ENCODE measurements at regions not wholly inside any gene's neighbourhood (a gene's known extent, or its start where the extent isn't known, plus 50 kb on each side); places are given as distances from the start of the nearest gene placed in this dataset.

GRCh38 chr6:21773576-21773968, 180.0 kb downstream of the SOX4 start:
- no peaks in the 10 kb centered on the region; the same call in 1 of the 2 replicates for H3K27me3 ChIP-seq (ENCODE audit: insufficient read depth, low read length)
- H2AFZ ChIP-seq (ENCODE audit: low read length) = no peak overlapping the region
- no peak overlapping the region for H3K27ac ChIP-seq (ENCODE audit: insufficient read length, low read depth, low read length)
- no peak overlapping the region for H4K8ac ChIP-seq (replicated peaks; ENCODE audit: insufficient read length, low read depth, low read length)
- H2AK5ac ChIP-seq (ENCODE audit: insufficient read length, low read length) = no peak overlapping the region
- no peak overlapping the region for H4K91ac ChIP-seq (ENCODE audit: insufficient read length, low read depth, low read length)
- no peak overlapping the region for H2BK12ac ChIP-seq (ENCODE audit: insufficient read length, low read depth, low read length)
- peaks cover 29% of the 10 kb centered on the region for H3K4me1 ChIP-seq (ENCODE audit: insufficient read depth, low read length)
- no peak overlapping the region for H3K4me3 Mint-ChIP-seq
- H3K27ac Mint-ChIP-seq = peak overlapping the region in 2 of 3 experiments; percentile 38 to 69; a peak in 5 of 7 replicates
- no peak overlapping the region for H4K5ac ChIP-seq (ENCODE audit: insufficient read length, low read depth, low read length)
- H3K9ac ChIP-seq (ENCODE audit: extremely low read depth, insufficient read length, low read length) = no peak overlapping the region
- no peak for TF ChIP-seq CTCF (conservative IDR thresholded peaks at IDR 0.05)
- H2BK5ac ChIP-seq (ENCODE audit: insufficient read length, low read length) = no peak overlapping the region
- no peak overlapping the region for H3K4ac ChIP-seq (ENCODE audit: low read depth, low read length)
- no peaks in the 10 kb centered on the region for H3K9me3 ChIP-seq (ENCODE audit: control insufficient read depth, low read depth, low read length)
- no peaks in the 10 kb centered on the region for H4K20me1 ChIP-seq (ENCODE audit: control insufficient read depth, insufficient read depth, insufficient read length)
- H3T11ph ChIP-seq (ENCODE audit: low read length) = no peak overlapping the region
- WGBS (ENCODE audit: extremely low coverage, insufficient read length, low lambda C conversion rate) = no CpG with 5 or more reads among the region's 6 CpGs
- H3K79me2 ChIP-seq (ENCODE audit: insufficient read depth, low read length) = peaks cover 37% of the 10 kb centered on the region; the same call in 1 of the 2 replicates
- H3K14ac ChIP-seq (ENCODE audit: insufficient read depth, low read length) = no peak overlapping the region
- no peak overlapping the region for H3K18ac ChIP-seq (ENCODE audit: insufficient read length, low read depth, low read length)
- H3K56ac ChIP-seq (ENCODE audit: insufficient read length, low read depth, low read length) = no peak overlapping the region
- no peak overlapping the region for H2BK20ac ChIP-seq (ENCODE audit: low read depth, low read length, poor library complexity, severe bottlenecking)
- H3K4me1 Mint-ChIP-seq = peaks cover 61 to 66% of the 10 kb centered on the region in 2 experiments
- H3K79me1 ChIP-seq (ENCODE audit: insufficient read depth, low read depth, low read length, poor library complexity, severe bottlenecking) = peaks cover 14% of the 10 kb centered on the region
- peaks cover 0 to 22% (median 8%) of the 10 kb centered on the region in 3 experiments; a peak in 6 of 7 replicates for H3K36me3 Mint-ChIP-seq (ENCODE audit: insufficient read depth in 1 of 3, low read depth in 3 of 3)
- no peaks in the 10 kb centered on the region; the same call in 1 of the 2 replicates for H3K27me3 Mint-ChIP-seq (ENCODE audit: low read depth)
- no peaks in the 10 kb centered on the region for H3K9me3 Mint-ChIP-seq
- DNase-seq = no peak
- no peak overlapping the region for H3K4me2 ChIP-seq (ENCODE audit: insufficient read depth, insufficient read length, low read length)
- H3K23me2 ChIP-seq (ENCODE audit: insufficient read length, low read depth, low read length, poor library complexity, severe bottlenecking) = no peaks in the 10 kb centered on the region
- H2BK120ac ChIP-seq (ENCODE audit: low read depth, low read length, poor library complexity, severe bottlenecking) = no peak overlapping the region
- H3K23ac ChIP-seq (ENCODE audit: insufficient read length, low read depth, low read length) = no peak overlapping the region
- no peak overlapping the region for H2BK15ac ChIP-seq (ENCODE audit: low read depth, low read length)
